H9 (cell line): ENCODE measurements at regions not wholly inside any gene's neighbourhood (a gene's known extent, or its start where the extent isn't known, plus 50 kb on each side); places are given as distances from the start of the nearest gene placed in this dataset.

Source experiments
- DNase-seq: peaks from one replicate; pipeline ENCODE4 v3.0.0-alpha.2; 2017
- H2AFZ ChIP-seq: one replicate; pipeline ENCODE4 v1.6.1; 2013; ENCODE audit warnings: mild to moderate bottlenecking, low read length, control low read depth, moderate library complexity
- H2AK5ac ChIP-seq: 2 replicates; pipeline ENCODE4 v1.6.1; 2013; ENCODE audit warnings: low read length, control low read depth, mixed read lengths; ENCODE audit not compliant: insufficient read length
- H2BK120ac ChIP-seq: one replicate; pipeline ENCODE4 v1.6.1; 2013; ENCODE audit warnings: low read depth, mild to moderate bottlenecking, low read length, control low read depth, inconsistent platforms; ENCODE audit not compliant: poor library complexity, severe bottlenecking
- H2BK12ac ChIP-seq: 2 replicates; pipeline ENCODE4 v1.6.1; 2013; ENCODE audit warnings: low read length, control low read depth, mixed read lengths, low read depth; ENCODE audit not compliant: insufficient read length
- H2BK15ac ChIP-seq: 2 replicates; pipeline ENCODE4 v1.6.1; 2013; ENCODE audit warnings: low read depth, low read length, control low read depth
- H2BK20ac ChIP-seq: one replicate; pipeline ENCODE4 v1.6.1; 2013; ENCODE audit warnings: low read depth, mild to moderate bottlenecking, low read length, control low read depth, inconsistent platforms; ENCODE audit not compliant: poor library complexity, severe bottlenecking
- H2BK5ac ChIP-seq: 2 replicates; pipeline ENCODE4 v1.6.1; 2013; ENCODE audit warnings: low read length, control low read depth, mixed read lengths; ENCODE audit not compliant: insufficient read length
- H3K14ac ChIP-seq: 2 replicates; pipeline ENCODE4 v1.6.1; 2013; ENCODE audit warnings: low read length, control low read depth; ENCODE audit not compliant: insufficient read depth
- H3K18ac ChIP-seq: 2 replicates; pipeline ENCODE4 v1.6.1; 2013; ENCODE audit warnings: low read depth, mild to moderate bottlenecking, mixed read lengths, low read length, control low read depth; ENCODE audit not compliant: insufficient read length
- H3K23ac ChIP-seq: 2 replicates; pipeline ENCODE4 v1.6.1; 2013; ENCODE audit warnings: low read length, control low read depth, mixed read lengths, low read depth; ENCODE audit not compliant: insufficient read length
- H3K23me2 ChIP-seq: 2 replicates; pipeline ENCODE4 v1.6.1; 2013; ENCODE audit warnings: low read depth, mild to moderate bottlenecking, mixed read lengths, low read length, control low read depth; ENCODE audit not compliant: insufficient read length, poor library complexity, severe bottlenecking
- H3K27ac ChIP-seq: 2 replicates; pipeline ENCODE4 v1.5.1; 2013; ENCODE audit warnings: low read length, control low read depth, mixed read lengths, low read depth; ENCODE audit not compliant: insufficient read length
- H3K27me3 ChIP-seq: 2 replicates; pipeline ENCODE4 v1.6.1; 2013; ENCODE audit warnings: low read length, control low read depth, inconsistent platforms; ENCODE audit not compliant: insufficient read depth
- H3K4ac ChIP-seq: 2 replicates; pipeline ENCODE4 v1.6.1; 2013; ENCODE audit warnings: low read depth, mild to moderate bottlenecking, control low read depth, inconsistent platforms, low read length, moderate library complexity
- H3K4me1 ChIP-seq: 2 replicates; pipeline ENCODE4 v1.6.1; 2013; ENCODE audit warnings: low read length, control low read depth, inconsistent platforms; ENCODE audit not compliant: insufficient read depth
- H3K4me2 ChIP-seq: 2 replicates; pipeline ENCODE4 v1.6.1; 2013; ENCODE audit warnings: low read length, control low read depth, mixed read lengths; ENCODE audit not compliant: insufficient read length, insufficient read depth
- H3K56ac ChIP-seq: 2 replicates; pipeline ENCODE4 v1.6.1; 2013; ENCODE audit warnings: low read depth, mild to moderate bottlenecking, mixed read lengths, low read length, control low read depth; ENCODE audit not compliant: insufficient read length
- H3K79me1 ChIP-seq: 2 replicates; pipeline ENCODE4 v1.6.1; 2013; ENCODE audit warnings: low read depth, mild to moderate bottlenecking, moderate library complexity, low read length, control low read depth, inconsistent platforms; ENCODE audit not compliant: insufficient read depth, poor library complexity, severe bottlenecking
- H3K79me2 ChIP-seq: 2 replicates; pipeline ENCODE4 v1.6.1; 2013; ENCODE audit warnings: low read length, control low read depth, inconsistent platforms; ENCODE audit not compliant: insufficient read depth
- H3K9ac ChIP-seq: 2 replicates; pipeline ENCODE4 v1.6.1; 2013; ENCODE audit warnings: low read length, control low read depth, mixed read lengths; ENCODE audit not compliant: insufficient read length; ENCODE audit errors: extremely low read depth
- H3K9me3 ChIP-seq: one replicate; pipeline ENCODE4 v1.6.1; 2013; ENCODE audit warnings: low read depth, low read length, inconsistent platforms; ENCODE audit not compliant: control insufficient read depth
- H3T11ph ChIP-seq: one replicate; pipeline ENCODE4 v1.6.1; 2013; ENCODE audit warnings: mild to moderate bottlenecking, low read length, control low read depth, inconsistent platforms
- H4K20me1 ChIP-seq: one replicate; pipeline ENCODE4 v1.6.1; 2013; ENCODE audit not compliant: control insufficient read depth, insufficient read length, insufficient read depth
- H4K5ac ChIP-seq: 2 replicates; pipeline ENCODE4 v1.6.1; 2013; ENCODE audit warnings: low read depth, mild to moderate bottlenecking, mixed read lengths, low read length, control low read depth; ENCODE audit not compliant: insufficient read length
- H4K8ac ChIP-seq: replicated peaks from 2 replicates; pipeline ENCODE4 v1.6.1; 2013; ENCODE audit warnings: low read length, control low read depth, mixed read lengths, low read depth; ENCODE audit not compliant: insufficient read length
- H4K91ac ChIP-seq: 2 replicates; pipeline ENCODE4 v1.6.1; 2013; ENCODE audit warnings: low read depth, mild to moderate bottlenecking, moderate library complexity, mixed read lengths, low read length, control low read depth; ENCODE audit not compliant: insufficient read length
- H3K27ac Mint-ChIP-seq, 3 experiments: 2 replicates in 2 of 3; 3 replicates in 1 of 3; pipeline ENCODE4 v1.8.0; 2020 to 2021; ENCODE audit warnings: mixed read lengths in 3 of 3, mild to moderate bottlenecking in 1 of 3, moderate library complexity in 1 of 3
- H3K27me3 Mint-ChIP-seq: 2 replicates; pipeline ENCODE4 v1.8.0; 2021; ENCODE audit warnings: low read depth, mild to moderate bottlenecking, moderate library complexity, mixed read lengths
- H3K36me3 Mint-ChIP-seq, 3 experiments: 2 replicates in 2 of 3; 3 replicates in 1 of 3; pipeline ENCODE4 v1.8.0; 2020 to 2021; ENCODE audit warnings: low read depth in 3 of 3, mixed read lengths in 3 of 3; ENCODE audit not compliant: insufficient read depth in 1 of 3
- H3K4me1 Mint-ChIP-seq, 2 experiments: 2 replicates each; pipeline ENCODE4 v1.8.0; 2020; ENCODE audit warnings: mixed read lengths in 2 of 2
- H3K4me3 Mint-ChIP-seq, 2 experiments: 2 replicates in 1 of 2; 3 replicates in 1 of 2; pipeline ENCODE4 v1.8.0; 2020 to 2021; ENCODE audit warnings: mild to moderate bottlenecking in 2 of 2, mixed read lengths in 2 of 2, moderate library complexity in 1 of 2
- H3K9me3 Mint-ChIP-seq, 2 experiments: 2 replicates in 1 of 2; 3 replicates in 1 of 2; pipeline ENCODE4 v1.8.0; 2020; ENCODE audit warnings: mild to moderate bottlenecking in 2 of 2, mixed read lengths in 2 of 2, moderate library complexity in 1 of 2
- CTCF ChIP-seq: fragments of 200-600 bp; sonication (generic); conservative IDR thresholded peaks from 3 replicates; pipeline ENCODE4 v1.8.0; 2021; ENCODE audit warnings: antibody characterized with exemption, mild to moderate bottlenecking
- WGBS: extraction: QIAGEN DNeasy Blood & Tissue Kit; methylation state at CpG from one replicate; pipeline ENCODE4 v1.1.7; 2013; ENCODE audit warnings: missing lambda C conversion rate, low lambda C conversion rate, mixed read lengths; ENCODE audit not compliant: insufficient read length; ENCODE audit errors: extremely low coverage; 5-methylcytosine and 5-hydroxymethylcytosine counted together

GRCh38 chr9:129460323-129461261 is 160.3 kb downstream of the C9orf50 start:
- Histone ChIP-seq H3K23me2 (peaks cover 14% of the 10 kb centered on the region), H2AK5ac (no peak overlapping the region), H4K5ac (no peak overlapping the region), H3K79me1 (no peaks in the 10 kb centered on the region), H3K79me2 (no peaks in the 10 kb centered on the region), H3K27me3 (no peaks in the 10 kb centered on the region; the same call in 1 of the 2 replicates), H2AFZ (no peak overlapping the region), H2BK15ac (no peak overlapping the region), H3K14ac (peak overlapping the region; percentile 99), H2BK120ac (peak overlapping the region; percentile 97), H2BK20ac (no peak overlapping the region), H3K56ac (no peak overlapping the region), H3K4ac (no peak overlapping the region; the same call in 1 of the 2 replicates), H3K18ac (peak overlapping the region; percentile 99), H2BK12ac (peak overlapping the region; percentile 84), H4K91ac (no peak overlapping the region), H3K9ac (peak overlapping the region; percentile 65), H2BK5ac (no peak overlapping the region), H3K27ac (no peak overlapping the region), H3T11ph (no peak overlapping the region), H3K4me2 (peak overlapping the region; percentile 71), H3K9me3 (no peaks in the 10 kb centered on the region), H3K4me1 (no peaks in the 10 kb centered on the region; the same call in 1 of the 2 replicates), H3K23ac (no peak overlapping the region), H4K20me1 (no peaks in the 10 kb centered on the region), H4K8ac (no peak overlapping the region)
- Mint-ChIP-seq H3K4me1 (peaks cover 28 to 38% of the 10 kb centered on the region in 2 experiments), H3K4me3 (peak overlapping the region; percentile 72 to 85), H3K27me3 (peaks cover 41% of the 10 kb centered on the region), H3K27ac (peak overlapping the region; percentile 89 to 97 (median 95); a peak in 4 of 7 replicates), H3K9me3 (peaks cover 0 to 5% of the 10 kb centered on the region in 2 experiments; a peak in 1 of 5 replicates), H3K36me3 (no peaks in the 10 kb centered on the region)
- no peak for TF ChIP-seq CTCF
- no CpG with 5 or more reads among the region's 51 CpGs for WGBS
- peak; percentile 92 for DNase-seq
